ENCODE measurements at regions not wholly inside any gene's neighbourhood (a gene's known extent, or its start where the extent isn't known, plus 50 kb on each side); places are given as distances from the start of the nearest gene placed in this dataset.

DNA sequence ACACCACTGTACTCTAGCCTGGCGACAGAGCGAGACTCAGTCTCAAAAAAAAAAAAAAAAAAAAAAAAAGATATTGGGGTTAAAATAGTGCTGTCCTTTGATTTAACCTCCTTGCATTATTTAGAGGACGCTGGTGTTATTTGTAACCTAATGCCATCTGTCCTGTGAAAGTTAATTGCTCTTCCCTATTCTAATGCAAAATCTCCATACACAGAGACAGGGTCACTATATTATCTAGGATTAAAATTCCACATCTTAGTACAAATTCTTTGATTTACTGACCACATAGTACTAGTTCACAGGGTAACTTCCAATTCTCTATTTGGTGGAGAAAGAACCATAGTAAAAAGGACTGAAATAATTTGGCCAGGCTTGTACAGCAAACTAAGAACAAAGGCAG is 184.2 kb upstream of the STEAP4 start:
- TF ChIP-seq ZNF416 (tag by site-specific recombination; IDR thresholded peaks at IDR 0.05), result no peak
- no peak for TF ChIP-seq GLI4 (tag by site-specific recombination; IDR thresholded peaks at IDR 0.05)
- TF ChIP-seq, protein P1, sequence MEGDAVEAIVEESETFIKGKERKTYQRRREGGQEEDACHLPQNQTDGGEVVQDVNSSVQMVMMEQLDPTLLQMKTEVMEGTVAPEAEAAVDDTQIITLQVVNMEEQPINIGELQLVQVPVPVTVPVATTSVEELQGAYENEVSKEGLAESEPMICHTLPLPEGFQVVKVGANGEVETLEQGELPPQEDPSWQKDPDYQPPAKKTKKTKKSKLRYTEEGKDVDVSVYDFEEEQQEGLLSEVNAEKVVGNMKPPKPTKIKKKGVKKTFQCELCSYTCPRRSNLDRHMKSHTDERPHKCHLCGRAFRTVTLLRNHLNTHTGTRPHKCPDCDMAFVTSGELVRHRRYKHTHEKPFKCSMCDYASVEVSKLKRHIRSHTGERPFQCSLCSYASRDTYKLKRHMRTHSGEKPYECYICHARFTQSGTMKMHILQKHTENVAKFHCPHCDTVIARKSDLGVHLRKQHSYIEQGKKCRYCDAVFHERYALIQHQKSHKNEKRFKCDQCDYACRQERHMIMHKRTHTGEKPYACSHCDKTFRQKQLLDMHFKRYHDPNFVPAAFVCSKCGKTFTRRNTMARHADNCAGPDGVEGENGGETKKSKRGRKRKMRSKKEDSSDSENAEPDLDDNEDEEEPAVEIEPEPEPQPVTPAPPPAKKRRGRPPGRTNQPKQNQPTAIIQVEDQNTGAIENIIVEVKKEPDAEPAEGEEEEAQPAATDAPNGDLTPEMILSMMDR (tag by site-specific recombination; IDR thresholded peaks at IDR 0.05), result no peak
- no peak for TF ChIP-seq ZNF747 (tag by site-specific recombination; IDR thresholded peaks at IDR 0.05)
